ENCODE measurements at regions not wholly inside any gene's neighbourhood (a gene's known extent, or its start where the extent isn't known, plus 50 kb on each side); places are given as distances from the start of the nearest gene placed in this dataset.

DNA sequence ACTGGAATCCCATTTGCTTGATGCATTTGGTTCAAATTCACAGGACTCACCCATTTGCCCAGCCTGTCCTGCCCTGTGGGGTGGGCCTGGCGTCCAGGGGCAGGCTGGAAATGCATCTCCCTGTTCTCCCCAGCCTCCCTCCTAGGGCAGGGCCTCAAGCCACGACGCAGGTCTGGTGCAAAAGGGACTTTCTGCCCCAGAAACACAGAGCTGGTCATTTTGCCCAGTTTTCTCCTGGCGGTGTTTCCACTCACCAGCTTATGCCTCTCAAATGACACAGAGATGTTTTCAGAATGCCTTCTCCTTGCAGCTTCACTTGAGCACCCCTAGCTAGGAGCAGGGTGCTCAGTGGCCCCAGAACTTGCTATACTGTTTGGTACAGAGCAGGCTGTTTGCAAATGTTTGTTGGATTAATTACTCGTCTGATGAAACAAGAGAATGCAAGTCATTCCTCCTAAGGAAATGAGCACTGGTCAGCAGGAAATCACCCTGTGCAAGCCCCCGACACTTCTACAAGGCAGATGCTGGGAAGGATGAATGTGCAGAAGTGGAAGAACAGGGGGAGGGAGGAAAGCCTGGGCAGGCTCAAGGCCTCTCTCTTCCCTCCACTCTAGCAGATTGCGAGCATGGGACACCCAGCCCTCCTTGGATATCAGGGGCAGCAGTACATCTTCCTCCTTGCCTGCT lies 164.3 kb upstream of the APCDD1 start:
- H3K27me3 ChIP-seq (replicated peaks; ENCODE audit: insufficient read depth): no peaks in the 10 kb centered on the region
- H3K9me2 ChIP-seq (ENCODE audit: insufficient read depth): no peaks in the 10 kb centered on the region
- H3F3A ChIP-seq (ENCODE audit: insufficient read depth): no peaks in the 10 kb centered on the region; the same call in 1 of the 2 replicates
- H3K27ac ChIP-seq: no peak overlapping the region
- TF ChIP-seq EZH2 (IDR thresholded peaks at IDR 0.05; ENCODE audit: insufficient read depth, poor library complexity, severe bottlenecking) (no peak), EZH2phosphoT487 (IDR thresholded peaks at IDR 0.05; ENCODE audit: insufficient read depth, low read depth) (no peak)
- no peaks in the 10 kb centered on the region for H4K20me1 ChIP-seq (ENCODE audit: insufficient read depth)
- H3K9ac ChIP-seq: no peak overlapping the region
- WGBS, 2 experiments (ENCODE audit: low coverage in 1 of 2, low lambda C conversion rate in 2 of 2, missing lambda C conversion rate in 2 of 2): 66 to 70% methylated on average over 7 of the region's 7 CpGs
- peaks cover 8% of the 10 kb centered on the region for H3K4me1 ChIP-seq (ENCODE audit: insufficient read depth)
- H3K4me2 ChIP-seq (ENCODE audit: unreplicated experiment): no peak overlapping the region
- in situ Hi-C loops (cut with MboI): no loop called here
- peak overlapping the region; percentile 32; the same call in 1 of the 2 replicates for H2AFZ ChIP-seq
- no peaks in the 10 kb centered on the region for H3K79me2 ChIP-seq (ENCODE audit: insufficient read depth)
- H3K4me3 ChIP-seq: no peak overlapping the region
- DNase-seq: peak; percentile 19
- no peaks in the 10 kb centered on the region for H3K9me3 ChIP-seq (ENCODE audit: low read depth)
- H3K36me3 ChIP-seq (ENCODE audit: low read depth): no peaks in the 10 kb centered on the region

DNA sequence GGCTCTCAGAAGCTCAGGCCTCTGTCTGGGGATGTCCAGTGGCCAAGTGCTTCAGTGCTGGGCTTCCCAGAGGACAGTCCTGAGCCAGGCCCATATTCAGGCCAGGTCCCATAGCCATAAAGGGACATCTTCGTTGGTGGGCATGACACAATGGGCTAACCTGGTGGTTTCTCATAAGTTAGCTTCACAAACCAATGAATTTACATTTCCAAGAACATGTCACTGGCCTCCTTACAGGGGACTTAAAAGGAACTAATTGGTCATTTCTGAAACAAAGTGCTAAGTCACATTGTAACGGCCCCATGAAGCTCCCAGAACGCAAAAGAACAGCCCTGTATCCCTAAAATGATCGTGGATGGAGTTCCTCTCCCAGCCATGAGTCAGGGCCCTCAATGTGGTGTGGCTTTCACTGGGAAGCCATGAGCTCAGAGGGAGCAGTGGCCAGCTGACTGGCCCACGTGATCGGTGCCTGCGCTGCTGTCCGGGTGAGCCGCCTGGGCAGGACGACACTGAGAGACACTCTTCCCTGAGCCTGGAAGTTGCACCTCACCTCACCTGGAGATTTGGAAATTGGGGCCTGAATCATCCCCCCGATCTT lies 163.7 kb upstream of the APCDD1 start:
- no peaks in the 10 kb centered on the region for H3K9me3 ChIP-seq (ENCODE audit: low read depth)
- no peaks in the 10 kb centered on the region for H3K79me2 ChIP-seq (ENCODE audit: insufficient read depth)
- H3F3A ChIP-seq (ENCODE audit: insufficient read depth): no peaks in the 10 kb centered on the region; the same call in 1 of the 2 replicates
- H3K27me3 ChIP-seq (replicated peaks; ENCODE audit: insufficient read depth): no peaks in the 10 kb centered on the region
- peaks cover 8% of the 10 kb centered on the region for H3K4me1 ChIP-seq (ENCODE audit: insufficient read depth)
- TF ChIP-seq EZH2phosphoT487 (IDR thresholded peaks at IDR 0.05; ENCODE audit: insufficient read depth, low read depth): no peak
- no peak for TF ChIP-seq EZH2 (IDR thresholded peaks at IDR 0.05; ENCODE audit: insufficient read depth, poor library complexity, severe bottlenecking)
- in situ Hi-C loops (cut with MboI): no loop called here
- no peaks in the 10 kb centered on the region for H3K9me2 ChIP-seq (ENCODE audit: insufficient read depth)
- H3K4me3 ChIP-seq: no peak overlapping the region
- no peaks in the 10 kb centered on the region for H3K36me3 ChIP-seq (ENCODE audit: low read depth)
- peak; percentile 32 for DNase-seq
- no peak overlapping the region for H3K27ac ChIP-seq
- H3K4me2 ChIP-seq (ENCODE audit: unreplicated experiment): no peak overlapping the region
- WGBS, 2 experiments (ENCODE audit: low coverage in 1 of 2, low lambda C conversion rate in 2 of 2, missing lambda C conversion rate in 2 of 2): 95% methylated on average over 11 of the region's 11 CpGs
- H4K20me1 ChIP-seq (ENCODE audit: insufficient read depth): no peaks in the 10 kb centered on the region
- peak overlapping the region; percentile 32; the same call in 1 of the 2 replicates for H2AFZ ChIP-seq
- H3K9ac ChIP-seq: no peak overlapping the region

DNA sequence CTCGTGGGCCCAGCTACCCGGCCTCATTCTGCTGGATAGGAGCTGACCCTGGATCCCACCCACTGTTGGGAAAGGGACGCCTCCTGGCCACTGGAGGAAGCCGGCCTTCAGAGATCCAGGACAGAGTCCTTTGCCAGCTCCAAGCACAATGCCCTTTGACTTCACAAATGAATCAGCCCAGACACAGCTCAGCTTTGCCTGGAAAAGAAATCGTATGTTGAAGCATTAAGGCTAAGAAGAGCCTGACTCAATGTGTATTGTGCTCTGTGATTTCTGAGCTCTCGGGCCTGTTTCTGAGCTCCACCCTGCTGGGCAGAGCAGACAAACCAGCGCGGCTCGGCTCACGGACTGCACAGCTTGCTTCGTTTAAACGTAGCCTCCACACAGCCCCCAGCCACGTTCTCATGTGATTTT lies 162.9 kb upstream of the APCDD1 start:
- Histone ChIP-seq H3K4me2 (ENCODE audit: unreplicated experiment) (peak overlapping the region; percentile 30), H4K20me1 (ENCODE audit: insufficient read depth) (no peaks in the 10 kb centered on the region), H3F3A (ENCODE audit: insufficient read depth) (no peaks in the 10 kb centered on the region; the same call in 1 of the 2 replicates), H3K9me2 (ENCODE audit: insufficient read depth) (no peaks in the 10 kb centered on the region), H3K79me2 (ENCODE audit: insufficient read depth) (no peaks in the 10 kb centered on the region), H3K9me3 (ENCODE audit: low read depth) (no peaks in the 10 kb centered on the region), H3K27me3 (replicated peaks; ENCODE audit: insufficient read depth) (no peaks in the 10 kb centered on the region), H3K9ac (peak overlapping the region; percentile 66), H3K4me3 (no peak overlapping the region), H3K4me1 (ENCODE audit: insufficient read depth) (peaks cover 8% of the 10 kb centered on the region), H2AFZ (peak overlapping the region; percentile 85), H3K36me3 (ENCODE audit: low read depth) (no peaks in the 10 kb centered on the region), H3K27ac (peak overlapping the region; percentile 61)
- TF ChIP-seq EZH2 (IDR thresholded peaks at IDR 0.05; ENCODE audit: insufficient read depth, poor library complexity, severe bottlenecking) (no peak), EZH2phosphoT487 (IDR thresholded peaks at IDR 0.05; ENCODE audit: insufficient read depth, low read depth) (no peak)
- WGBS, 2 experiments (ENCODE audit: low coverage in 1 of 2, low lambda C conversion rate in 2 of 2, missing lambda C conversion rate in 2 of 2): 14 to 16% methylated on average over 13 of the region's 13 CpGs
- peak; percentile 83 for DNase-seq
- in situ Hi-C loops (cut with MboI): no loop called here

DNA sequence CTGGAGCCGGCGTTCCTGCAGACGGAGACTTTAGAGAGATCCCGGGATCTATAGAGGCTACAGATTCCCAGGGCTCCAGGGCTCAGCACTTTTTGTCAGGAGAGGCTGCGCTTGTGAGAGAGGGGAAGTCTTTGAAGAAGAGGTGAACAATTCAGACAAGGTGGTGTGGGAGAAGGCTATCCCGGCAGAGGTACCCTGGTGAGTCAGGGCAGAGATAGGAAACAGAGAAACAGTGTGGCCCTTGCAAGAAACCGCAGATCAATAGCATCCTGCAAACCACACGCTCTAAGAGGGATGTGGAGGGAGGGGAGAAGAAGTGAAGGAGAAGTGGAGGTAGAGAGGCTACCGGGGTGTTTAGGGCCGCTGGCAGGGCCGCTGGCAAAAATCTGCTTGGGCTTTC lies 160.5 kb upstream of the APCDD1 start:
- H3K4me1 ChIP-seq (ENCODE audit: insufficient read depth): peaks cover 8% of the 10 kb centered on the region
- no peak overlapping the region for H3K27ac ChIP-seq
- no peaks in the 10 kb centered on the region for H3K9me2 ChIP-seq (ENCODE audit: insufficient read depth)
- H3F3A ChIP-seq (ENCODE audit: insufficient read depth): no peaks in the 10 kb centered on the region; the same call in 1 of the 2 replicates
- H2AFZ ChIP-seq: no peak overlapping the region
- no peak for DNase-seq
- TF ChIP-seq EZH2 (IDR thresholded peaks at IDR 0.05; ENCODE audit: insufficient read depth, poor library complexity, severe bottlenecking): no peak
- no peak for TF ChIP-seq EZH2phosphoT487 (IDR thresholded peaks at IDR 0.05; ENCODE audit: insufficient read depth, low read depth)
- no peaks in the 10 kb centered on the region for H3K27me3 ChIP-seq (replicated peaks; ENCODE audit: insufficient read depth)
- H3K4me3 ChIP-seq: no peak overlapping the region
- no peak overlapping the region for H3K4me2 ChIP-seq (ENCODE audit: unreplicated experiment)
- in situ Hi-C loops (cut with MboI): no loop called here
- no peaks in the 10 kb centered on the region for H3K79me2 ChIP-seq (ENCODE audit: insufficient read depth)
- H3K36me3 ChIP-seq (ENCODE audit: low read depth): no peaks in the 10 kb centered on the region
- no peaks in the 10 kb centered on the region for H3K9me3 ChIP-seq (ENCODE audit: low read depth)
- no peak overlapping the region for H3K9ac ChIP-seq
- H4K20me1 ChIP-seq (ENCODE audit: insufficient read depth): no peaks in the 10 kb centered on the region
- 95 to 96% methylated on average over 11 of the region's 11 CpGs for WGBS, 2 experiments (ENCODE audit: low coverage in 1 of 2, low lambda C conversion rate in 2 of 2, missing lambda C conversion rate in 2 of 2)

Measured in GM23248 (cell line).